ENCODE measurements at regions not wholly inside any gene's neighbourhood (a gene's known extent, or its start where the extent isn't known, plus 50 kb on each side); places are given as distances from the start of the nearest gene placed in this dataset.
"Not testable (repeated sequence)": the region's sequence is repeated elsewhere in the genome, so short reads cannot be mapped to it uniquely, and the experiment has no call there.

- no peak overlapping the region for H3K27ac Mint-ChIP-seq
- peak in 1 of 2 donors; percentile 34 for DNase-seq (ENCODE audit: low spot score in 2 of 2)
- ATAC-seq = no peak
- H3K36me3 Mint-ChIP-seq = peaks cover 5 to 6% of the 10 kb centered on the region in 2 donors
- H3K9me3 Mint-ChIP-seq = peaks cover 0 to 5% of the 10 kb centered on the region in 2 donors
Observed at GRCh38 chr11:69205743-69206612, 50.2 kb downstream of the SMIM38 start.

GRCh38 chr11:69206613-69206965 is 50.9 kb downstream of the SMIM38 start:
- not testable (repeated sequence) for ATAC-seq; H3K27ac Mint-ChIP-seq; H3K36me3 Mint-ChIP-seq; H3K9me3 Mint-ChIP-seq; DNase-seq (ENCODE audit: low spot score in 2 of 2)

- ATAC-seq = no peak
- H3K9me3 Mint-ChIP-seq = peaks cover 0 to 5% of the 10 kb centered on the region in 2 donors
- H3K36me3 Mint-ChIP-seq = peaks cover 5 to 6% of the 10 kb centered on the region in 2 donors
- DNase-seq (ENCODE audit: low spot score in 2 of 2) = peak in 1 of 2 donors; percentile 33
- no peak overlapping the region for H3K27ac Mint-ChIP-seq
Observed at GRCh38 chr11:69207165-69207889, 51.6 kb downstream of the SMIM38 start.

GRCh38 chr11:69208190-69209037 is 52.7 kb downstream of the SMIM38 start:
- peak in 1 of 2 donors; percentile 38 for DNase-seq (ENCODE audit: low spot score in 2 of 2)
- H3K27ac Mint-ChIP-seq = no peak overlapping the region
- H3K9me3 Mint-ChIP-seq = peaks cover 0 to 5% of the 10 kb centered on the region in 2 donors
- peaks cover 5 to 6% of the 10 kb centered on the region in 2 donors for H3K36me3 Mint-ChIP-seq
- ATAC-seq = no peak

GRCh38 chr11:69209038-69209350 is 53.3 kb downstream of the SMIM38 start:
- DNase-seq (ENCODE audit: low spot score in 2 of 2) (no peak), ATAC-seq (no peak)
- Mint-ChIP-seq H3K27ac (no peak overlapping the region), H3K36me3 (peaks cover 5 to 6% of the 10 kb centered on the region in 2 donors), H3K9me3 (peaks cover 0 to 5% of the 10 kb centered on the region in 2 donors)

- H3K27ac Mint-ChIP-seq = no peak overlapping the region
- H3K9me3 Mint-ChIP-seq = peaks cover 0 to 5% of the 10 kb centered on the region in 2 donors
- peaks cover 5 to 6% of the 10 kb centered on the region in 2 donors for H3K36me3 Mint-ChIP-seq
- ATAC-seq (no peak), DNase-seq (ENCODE audit: low spot score in 2 of 2) (peak in 1 of 2 donors; percentile 42)
Observed at GRCh38 chr11:69209421-69210309, 53.9 kb downstream of the SMIM38 start.

GRCh38 chr11:69210310-69211035 is 54.7 kb downstream of the SMIM38 start:
- DNase-seq (ENCODE audit: low spot score in 2 of 2) (peak in 1 of 2 donors; percentile 50), ATAC-seq (peak; percentile 45 to 68)
- Mint-ChIP-seq H3K27ac (no peak overlapping the region), H3K9me3 (peaks cover 0 to 5% of the 10 kb centered on the region in 2 donors), H3K36me3 (peaks cover 5 to 6% of the 10 kb centered on the region in 2 donors)

GRCh38 chr11:69211540-69211919 is 55.8 kb downstream of the SMIM38 start:
- no peak for ATAC-seq
- Mint-ChIP-seq H3K36me3 (peaks cover 5 to 6% of the 10 kb centered on the region in 2 donors), H3K9me3 (peaks cover 0 to 5% of the 10 kb centered on the region in 2 donors), H3K27ac (no peak overlapping the region)
- peak in 1 of 2 donors; percentile 44 for DNase-seq (ENCODE audit: low spot score in 2 of 2)

- DNase-seq (ENCODE audit: low spot score in 2 of 2) (peak in 1 of 2 donors; percentile 11), ATAC-seq (no peak)
- Mint-ChIP-seq H3K27ac (peak overlapping the region in 1 of 2 donors; percentile 80), H3K36me3 (peaks cover 5 to 6% of the 10 kb centered on the region in 2 donors), H3K9me3 (peaks cover 0 to 5% of the 10 kb centered on the region in 2 donors)
Observed at GRCh38 chr11:69211920-69212797, 56.4 kb downstream of the SMIM38 start.

- ATAC-seq (no peak), DNase-seq (ENCODE audit: low spot score in 2 of 2) (peak in 1 of 2 donors; percentile 33)
- H3K27ac Mint-ChIP-seq = peak overlapping the region in 1 of 2 donors; percentile 80
- peaks cover 5 to 6% of the 10 kb centered on the region in 2 donors for H3K36me3 Mint-ChIP-seq
- peaks cover 0 to 5% of the 10 kb centered on the region in 2 donors for H3K9me3 Mint-ChIP-seq
Observed at GRCh38 chr11:69212798-69213110, 57.0 kb downstream of the SMIM38 start.

GRCh38 chr11:69213316-69213715 is 57.6 kb downstream of the SMIM38 start:
- Mint-ChIP-seq H3K9me3 (peaks cover 0 to 3% of the 10 kb centered on the region in 2 donors), H3K27ac (peak overlapping the region in 1 of 2 donors; percentile 80), H3K36me3 (peaks cover 3% of the 10 kb centered on the region in 2 donors)
- DNase-seq (ENCODE audit: low spot score in 2 of 2) (peak in 1 of 2 donors; percentile 53), ATAC-seq (peak; percentile 83 to 90)

- no peak overlapping the region for H3K27ac Mint-ChIP-seq
- ATAC-seq (no peak), DNase-seq (ENCODE audit: low spot score in 2 of 2) (no peak)
- no peaks in the 10 kb centered on the region for H3K9me3 Mint-ChIP-seq
- no peaks in the 10 kb centered on the region for H3K36me3 Mint-ChIP-seq
Observed at GRCh38 chr11:69213964-69214363, 58.2 kb downstream of the SMIM38 start.

- DNase-seq (ENCODE audit: low spot score in 2 of 2) (no peak), ATAC-seq (no peak)
- no peaks in the 10 kb centered on the region for H3K9me3 Mint-ChIP-seq
- no peak overlapping the region for H3K27ac Mint-ChIP-seq
- no peaks in the 10 kb centered on the region for H3K36me3 Mint-ChIP-seq
Observed at GRCh38 chr11:69215216-69215615, 59.5 kb downstream of the SMIM38 start.

- DNase-seq (ENCODE audit: low spot score in 2 of 2) = peak in 1 of 2 donors; percentile 6
- no peaks in the 10 kb centered on the region for H3K36me3 Mint-ChIP-seq
- no peaks in the 10 kb centered on the region for H3K9me3 Mint-ChIP-seq
- no peak for ATAC-seq
- no peak overlapping the region for H3K27ac Mint-ChIP-seq
Observed at GRCh38 chr11:69215784-69216415, 60.2 kb downstream of the SMIM38 start.
